H9 (cell line): ENCODE measurements at regions not wholly inside any gene's neighbourhood (a gene's known extent, or its start where the extent isn't known, plus 50 kb on each side); places are given as distances from the start of the nearest gene placed in this dataset.

ENCODE experiments used
- DNase-seq: peaks from one replicate; pipeline ENCODE4 v3.0.0-alpha.2; 2017
- H2AFZ ChIP-seq: one replicate; pipeline ENCODE4 v1.6.1; 2013; ENCODE audit warnings: mild to moderate bottlenecking, low read length, control low read depth, moderate library complexity
- H2AK5ac ChIP-seq: 2 replicates; pipeline ENCODE4 v1.6.1; 2013; ENCODE audit warnings: low read length, control low read depth, mixed read lengths; ENCODE audit not compliant: insufficient read length
- H2BK120ac ChIP-seq: one replicate; pipeline ENCODE4 v1.6.1; 2013; ENCODE audit warnings: low read depth, mild to moderate bottlenecking, low read length, control low read depth, inconsistent platforms; ENCODE audit not compliant: poor library complexity, severe bottlenecking
- H2BK12ac ChIP-seq: 2 replicates; pipeline ENCODE4 v1.6.1; 2013; ENCODE audit warnings: low read length, control low read depth, mixed read lengths, low read depth; ENCODE audit not compliant: insufficient read length
- H2BK15ac ChIP-seq: 2 replicates; pipeline ENCODE4 v1.6.1; 2013; ENCODE audit warnings: low read depth, low read length, control low read depth
- H2BK20ac ChIP-seq: one replicate; pipeline ENCODE4 v1.6.1; 2013; ENCODE audit warnings: low read depth, mild to moderate bottlenecking, low read length, control low read depth, inconsistent platforms; ENCODE audit not compliant: poor library complexity, severe bottlenecking
- H2BK5ac ChIP-seq: 2 replicates; pipeline ENCODE4 v1.6.1; 2013; ENCODE audit warnings: low read length, control low read depth, mixed read lengths; ENCODE audit not compliant: insufficient read length
- H3K14ac ChIP-seq: 2 replicates; pipeline ENCODE4 v1.6.1; 2013; ENCODE audit warnings: low read length, control low read depth; ENCODE audit not compliant: insufficient read depth
- H3K18ac ChIP-seq: 2 replicates; pipeline ENCODE4 v1.6.1; 2013; ENCODE audit warnings: low read depth, mild to moderate bottlenecking, mixed read lengths, low read length, control low read depth; ENCODE audit not compliant: insufficient read length
- H3K23ac ChIP-seq: 2 replicates; pipeline ENCODE4 v1.6.1; 2013; ENCODE audit warnings: low read length, control low read depth, mixed read lengths, low read depth; ENCODE audit not compliant: insufficient read length
- H3K23me2 ChIP-seq: 2 replicates; pipeline ENCODE4 v1.6.1; 2013; ENCODE audit warnings: low read depth, mild to moderate bottlenecking, mixed read lengths, low read length, control low read depth; ENCODE audit not compliant: insufficient read length, poor library complexity, severe bottlenecking
- H3K27ac ChIP-seq: 2 replicates; pipeline ENCODE4 v1.5.1; 2013; ENCODE audit warnings: low read length, control low read depth, mixed read lengths, low read depth; ENCODE audit not compliant: insufficient read length
- H3K27me3 ChIP-seq: 2 replicates; pipeline ENCODE4 v1.6.1; 2013; ENCODE audit warnings: low read length, control low read depth, inconsistent platforms; ENCODE audit not compliant: insufficient read depth
- H3K4ac ChIP-seq: 2 replicates; pipeline ENCODE4 v1.6.1; 2013; ENCODE audit warnings: low read depth, mild to moderate bottlenecking, control low read depth, inconsistent platforms, low read length, moderate library complexity
- H3K4me1 ChIP-seq: 2 replicates; pipeline ENCODE4 v1.6.1; 2013; ENCODE audit warnings: low read length, control low read depth, inconsistent platforms; ENCODE audit not compliant: insufficient read depth
- H3K4me2 ChIP-seq: 2 replicates; pipeline ENCODE4 v1.6.1; 2013; ENCODE audit warnings: low read length, control low read depth, mixed read lengths; ENCODE audit not compliant: insufficient read length, insufficient read depth
- H3K56ac ChIP-seq: 2 replicates; pipeline ENCODE4 v1.6.1; 2013; ENCODE audit warnings: low read depth, mild to moderate bottlenecking, mixed read lengths, low read length, control low read depth; ENCODE audit not compliant: insufficient read length
- H3K79me1 ChIP-seq: 2 replicates; pipeline ENCODE4 v1.6.1; 2013; ENCODE audit warnings: low read depth, mild to moderate bottlenecking, moderate library complexity, low read length, control low read depth, inconsistent platforms; ENCODE audit not compliant: insufficient read depth, poor library complexity, severe bottlenecking
- H3K79me2 ChIP-seq: 2 replicates; pipeline ENCODE4 v1.6.1; 2013; ENCODE audit warnings: low read length, control low read depth, inconsistent platforms; ENCODE audit not compliant: insufficient read depth
- H3K9ac ChIP-seq: 2 replicates; pipeline ENCODE4 v1.6.1; 2013; ENCODE audit warnings: low read length, control low read depth, mixed read lengths; ENCODE audit not compliant: insufficient read length; ENCODE audit errors: extremely low read depth
- H3K9me3 ChIP-seq: one replicate; pipeline ENCODE4 v1.6.1; 2013; ENCODE audit warnings: low read depth, low read length, inconsistent platforms; ENCODE audit not compliant: control insufficient read depth
- H3T11ph ChIP-seq: one replicate; pipeline ENCODE4 v1.6.1; 2013; ENCODE audit warnings: mild to moderate bottlenecking, low read length, control low read depth, inconsistent platforms
- H4K20me1 ChIP-seq: one replicate; pipeline ENCODE4 v1.6.1; 2013; ENCODE audit not compliant: control insufficient read depth, insufficient read length, insufficient read depth
- H4K5ac ChIP-seq: 2 replicates; pipeline ENCODE4 v1.6.1; 2013; ENCODE audit warnings: low read depth, mild to moderate bottlenecking, mixed read lengths, low read length, control low read depth; ENCODE audit not compliant: insufficient read length
- H4K8ac ChIP-seq: replicated peaks from 2 replicates; pipeline ENCODE4 v1.6.1; 2013; ENCODE audit warnings: low read length, control low read depth, mixed read lengths, low read depth; ENCODE audit not compliant: insufficient read length
- H4K91ac ChIP-seq: 2 replicates; pipeline ENCODE4 v1.6.1; 2013; ENCODE audit warnings: low read depth, mild to moderate bottlenecking, moderate library complexity, mixed read lengths, low read length, control low read depth; ENCODE audit not compliant: insufficient read length
- H3K27ac Mint-ChIP-seq, 3 experiments: 2 replicates in 2 of 3; 3 replicates in 1 of 3; pipeline ENCODE4 v1.8.0; 2020 to 2021; ENCODE audit warnings: mixed read lengths in 3 of 3, mild to moderate bottlenecking in 1 of 3, moderate library complexity in 1 of 3
- H3K27me3 Mint-ChIP-seq: 2 replicates; pipeline ENCODE4 v1.8.0; 2021; ENCODE audit warnings: low read depth, mild to moderate bottlenecking, moderate library complexity, mixed read lengths
- H3K36me3 Mint-ChIP-seq, 3 experiments: 2 replicates in 2 of 3; 3 replicates in 1 of 3; pipeline ENCODE4 v1.8.0; 2020 to 2021; ENCODE audit warnings: low read depth in 3 of 3, mixed read lengths in 3 of 3; ENCODE audit not compliant: insufficient read depth in 1 of 3
- H3K4me1 Mint-ChIP-seq, 2 experiments: 2 replicates each; pipeline ENCODE4 v1.8.0; 2020; ENCODE audit warnings: mixed read lengths in 2 of 2
- H3K4me3 Mint-ChIP-seq, 2 experiments: 2 replicates in 1 of 2; 3 replicates in 1 of 2; pipeline ENCODE4 v1.8.0; 2020 to 2021; ENCODE audit warnings: mild to moderate bottlenecking in 2 of 2, mixed read lengths in 2 of 2, moderate library complexity in 1 of 2
- H3K9me3 Mint-ChIP-seq, 2 experiments: 2 replicates in 1 of 2; 3 replicates in 1 of 2; pipeline ENCODE4 v1.8.0; 2020; ENCODE audit warnings: mild to moderate bottlenecking in 2 of 2, mixed read lengths in 2 of 2, moderate library complexity in 1 of 2
- WGBS: extraction: QIAGEN DNeasy Blood & Tissue Kit; methylation state at CpG from one replicate; pipeline ENCODE4 v1.1.7; 2013; ENCODE audit warnings: missing lambda C conversion rate, low lambda C conversion rate, mixed read lengths; ENCODE audit not compliant: insufficient read length; ENCODE audit errors: extremely low coverage; 5-methylcytosine and 5-hydroxymethylcytosine counted together
- TF ChIP-seq, protein P1 (sequence below): fragments of 200-600 bp; sonication (generic); conservative IDR thresholded peaks from 3 replicates; pipeline ENCODE4 v1.8.0; 2021; ENCODE audit warnings: antibody characterized with exemption, mild to moderate bottlenecking

DNA sequence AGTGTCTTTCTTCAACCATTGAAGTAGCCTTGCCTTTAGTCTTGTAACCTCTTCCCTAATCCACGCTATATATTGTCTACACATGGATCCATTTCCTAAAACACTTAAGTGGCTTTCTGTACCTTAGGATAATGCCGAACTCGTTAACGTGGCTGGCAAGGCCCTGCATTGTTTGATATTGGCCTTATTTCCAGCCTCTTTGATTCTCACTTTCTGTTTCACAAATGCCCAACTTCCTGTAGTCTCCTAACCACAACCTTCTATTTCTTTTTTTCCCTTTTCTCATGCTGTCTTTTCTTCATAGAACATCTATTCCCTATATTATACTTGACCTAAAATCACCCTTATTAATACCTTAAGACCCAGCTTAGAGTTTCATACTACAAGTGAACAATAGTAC lies 536.0 kb downstream of the LMO4 start:
- no peak for DNase-seq
- H4K91ac ChIP-seq, result no peak overlapping the region
- H2BK5ac ChIP-seq, result no peak overlapping the region
- no peak overlapping the region for H3K23ac ChIP-seq
- no peak overlapping the region for H3K4me2 ChIP-seq
- no peak overlapping the region for H2AK5ac ChIP-seq
- H3K23me2 ChIP-seq, result no peaks in the 10 kb centered on the region
- no peak overlapping the region for H3K9ac ChIP-seq
- peaks cover 5 to 23% (median 18%) of the 10 kb centered on the region in 3 experiments; a peak in 6 of 7 replicates for H3K36me3 Mint-ChIP-seq
- no peak overlapping the region for H3K56ac ChIP-seq
- no peak overlapping the region for H3K14ac ChIP-seq
- no peaks in the 10 kb centered on the region for H3K79me1 ChIP-seq
- no peak overlapping the region for H2BK120ac ChIP-seq
- no peak overlapping the region for H2BK12ac ChIP-seq
- H3T11ph ChIP-seq, result no peak overlapping the region
- WGBS, result no CpG with 5 or more reads among the region's 4 CpGs
- peaks cover 9 to 30% of the 10 kb centered on the region in 2 experiments for H3K9me3 Mint-ChIP-seq
- no peaks in the 10 kb centered on the region for H3K79me2 ChIP-seq
- no peak overlapping the region for H4K8ac ChIP-seq
- H3K27me3 ChIP-seq, result no peaks in the 10 kb centered on the region
- H2BK15ac ChIP-seq, result no peak overlapping the region
- no peaks in the 10 kb centered on the region for H4K20me1 ChIP-seq
- no peaks in the 10 kb centered on the region; the same call in 1 of the 2 replicates for H3K27me3 Mint-ChIP-seq
- H3K9me3 ChIP-seq, result no peaks in the 10 kb centered on the region
- no peak overlapping the region for H4K5ac ChIP-seq
- no peak overlapping the region for H2BK20ac ChIP-seq
- no peak overlapping the region for H3K27ac ChIP-seq
- no peak overlapping the region for H3K4me3 Mint-ChIP-seq
- TF ChIP-seq, protein P1, sequence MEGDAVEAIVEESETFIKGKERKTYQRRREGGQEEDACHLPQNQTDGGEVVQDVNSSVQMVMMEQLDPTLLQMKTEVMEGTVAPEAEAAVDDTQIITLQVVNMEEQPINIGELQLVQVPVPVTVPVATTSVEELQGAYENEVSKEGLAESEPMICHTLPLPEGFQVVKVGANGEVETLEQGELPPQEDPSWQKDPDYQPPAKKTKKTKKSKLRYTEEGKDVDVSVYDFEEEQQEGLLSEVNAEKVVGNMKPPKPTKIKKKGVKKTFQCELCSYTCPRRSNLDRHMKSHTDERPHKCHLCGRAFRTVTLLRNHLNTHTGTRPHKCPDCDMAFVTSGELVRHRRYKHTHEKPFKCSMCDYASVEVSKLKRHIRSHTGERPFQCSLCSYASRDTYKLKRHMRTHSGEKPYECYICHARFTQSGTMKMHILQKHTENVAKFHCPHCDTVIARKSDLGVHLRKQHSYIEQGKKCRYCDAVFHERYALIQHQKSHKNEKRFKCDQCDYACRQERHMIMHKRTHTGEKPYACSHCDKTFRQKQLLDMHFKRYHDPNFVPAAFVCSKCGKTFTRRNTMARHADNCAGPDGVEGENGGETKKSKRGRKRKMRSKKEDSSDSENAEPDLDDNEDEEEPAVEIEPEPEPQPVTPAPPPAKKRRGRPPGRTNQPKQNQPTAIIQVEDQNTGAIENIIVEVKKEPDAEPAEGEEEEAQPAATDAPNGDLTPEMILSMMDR, result no peak
- no peak overlapping the region for H2AFZ ChIP-seq
- H3K27ac Mint-ChIP-seq, result no peak overlapping the region; a peak in 1 of 7 replicates
- no peak overlapping the region for H3K18ac ChIP-seq
- peaks cover 21 to 34% of the 10 kb centered on the region in 2 experiments for H3K4me1 Mint-ChIP-seq
- 0 out of 2 replicates have a peak, but pooled peaks cover 2% of the 10 kb centered on the region for H3K4me1 ChIP-seq
- H3K4ac ChIP-seq, result no peak overlapping the region
